ENCODE measurements at regions not wholly inside any gene's neighbourhood (a gene's known extent, or its start where the extent isn't known, plus 50 kb on each side); places are given as distances from the start of the nearest gene placed in this dataset.

GRCh38 chr13:71067165-71067815 lies 799.7 kb downstream of the DACH1 start:
- DNase-seq: no peak

GRCh38 chr13:71056581-71056980 lies 810.4 kb downstream of the DACH1 start:
- no peak for DNase-seq

GRCh38 chr13:71055644-71056043 lies 811.4 kb downstream of the DACH1 start:
- DNase-seq: no peak

GRCh38 chr13:71055047-71055446 lies 812.0 kb downstream of the DACH1 start:
- DNase-seq: no peak

- no peak for DNase-seq
These were observed 812.6 kb downstream of the DACH1 start for GRCh38 chr13:71054358-71054757.

GRCh38 chr13:71051573-71051972 lies 815.4 kb downstream of the DACH1 start:
- no peak for DNase-seq

- no peak for DNase-seq
These were observed 820.5 kb downstream of the DACH1 start for GRCh38 chr13:71046360-71047079.

GRCh38 chr13:71045101-71045500 lies 821.9 kb downstream of the DACH1 start:
- no peak for DNase-seq

GRCh38 chr13:71039440-71039839 lies 827.6 kb downstream of the DACH1 start:
- DNase-seq: no peak

- DNase-seq: no peak
These were observed 833.0 kb downstream of the DACH1 start for GRCh38 chr13:71034018-71034417.

- no peak for DNase-seq
These were observed 834.0 kb downstream of the DACH1 start for GRCh38 chr13:71033026-71033425.

- no peak for DNase-seq
These were observed 836.2 kb downstream of the DACH1 start for GRCh38 chr13:71030784-71031183.

- no peak for DNase-seq
These were observed 838.1 kb downstream of the DACH1 start for GRCh38 chr13:71028884-71029283.

- DNase-seq: peak in 1 of 2 experiments; percentile 3
These were observed 845.1 kb downstream of the DACH1 start for GRCh38 chr13:71021825-71022422.

- DNase-seq: no peak
These were observed 848.0 kb downstream of the DACH1 start for GRCh38 chr13:71018995-71019394.

GRCh38 chr13:71018544-71018943 lies 848.5 kb downstream of the DACH1 start:
- no peak for DNase-seq

- DNase-seq: no peak
These were observed 849.4 kb downstream of the DACH1 start for GRCh38 chr13:71017607-71018006.

- no peak for DNase-seq
These were observed 851.5 kb downstream of the DACH1 start for GRCh38 chr13:71015516-71015915.

- no peak for DNase-seq
These were observed 852.0 kb downstream of the DACH1 start for GRCh38 chr13:71015021-71015420.

- no peak for DNase-seq
These were observed 861.1 kb downstream of the DACH1 start for GRCh38 chr13:71005919-71006318.

GRCh38 chr13:70995338-70995737 lies 871.7 kb downstream of the DACH1 start:
- no peak for DNase-seq

GRCh38 chr13:70994191-70994590 lies 872.8 kb downstream of the DACH1 start:
- no peak for DNase-seq

GRCh38 chr13:70987043-70987442 lies 878.8 kb upstream of the KLHL1 start:
- no peak for DNase-seq

- no peak for DNase-seq
These were observed 877.1 kb upstream of the KLHL1 start for GRCh38 chr13:70985371-70985770.

Data from NCI-H187 (cell line).